ENCODE measurements at regions not wholly inside any gene's neighbourhood (a gene's known extent, or its start where the extent isn't known, plus 50 kb on each side); places are given as distances from the start of the nearest gene placed in this dataset.

GRCh38 chr5:2102819-2103776 lies 220.4 kb upstream of the IRX4 start:
- no peak for TF ChIP-seq CTCF (IDR thresholded peaks at IDR 0.05)
- TF ChIP-seq EP300 (IDR thresholded peaks at IDR 0.05), result no peak

Data from suprapubic skin (tissue), 3 donors.